Stimulated activated CD4-positive, alpha-beta T cell treated with anti-CD3 and anti-CD28 coated beads, Interleukin-15, amount 100 ng/mL, for 24 hours (primary cell): ENCODE measurements at regions not wholly inside any gene's neighbourhood (a gene's known extent, or its start where the extent isn't known, plus 50 kb on each side); places are given as distances from the start of the nearest gene placed in this dataset.

Experiments
- DNase-seq: peaks from one replicate; pipeline ENCODE4 v3.0.0-alpha.2; 2020

DNA sequence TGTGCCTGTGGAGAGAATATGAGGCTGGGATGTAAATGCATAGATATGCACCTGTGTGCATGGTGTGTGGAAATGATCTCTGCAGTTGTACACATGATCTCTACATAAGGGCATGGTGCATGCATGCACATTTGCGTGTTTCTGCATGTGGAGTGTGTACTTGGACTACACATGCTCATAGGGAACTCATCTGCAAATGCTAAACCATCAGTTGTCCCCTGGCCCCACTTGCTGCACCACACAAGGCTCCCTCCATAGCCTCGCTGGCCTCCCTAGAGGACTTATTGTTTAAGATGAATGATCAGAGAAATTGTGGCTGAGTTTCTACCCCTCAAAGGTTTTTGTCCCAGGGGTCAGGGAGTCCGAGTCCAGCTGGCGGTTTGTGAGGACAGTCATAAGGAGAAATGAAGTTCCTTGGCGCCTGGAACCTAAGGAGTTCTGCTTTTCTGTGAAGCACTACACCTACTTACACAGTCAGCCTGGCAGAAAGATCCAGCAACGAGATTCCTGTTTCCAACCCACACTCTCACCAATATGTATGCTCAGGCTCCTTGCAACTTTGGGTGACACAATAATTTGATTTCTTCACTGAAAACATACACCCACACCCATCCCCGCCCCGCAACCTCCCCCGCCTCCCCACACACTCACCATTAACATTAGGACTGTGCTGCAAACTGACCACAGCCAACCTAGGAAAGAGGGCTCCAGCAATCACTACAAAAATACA lies 79.9 kb upstream of the CPEB4 start:
- DNase-seq = no peak

DNA sequence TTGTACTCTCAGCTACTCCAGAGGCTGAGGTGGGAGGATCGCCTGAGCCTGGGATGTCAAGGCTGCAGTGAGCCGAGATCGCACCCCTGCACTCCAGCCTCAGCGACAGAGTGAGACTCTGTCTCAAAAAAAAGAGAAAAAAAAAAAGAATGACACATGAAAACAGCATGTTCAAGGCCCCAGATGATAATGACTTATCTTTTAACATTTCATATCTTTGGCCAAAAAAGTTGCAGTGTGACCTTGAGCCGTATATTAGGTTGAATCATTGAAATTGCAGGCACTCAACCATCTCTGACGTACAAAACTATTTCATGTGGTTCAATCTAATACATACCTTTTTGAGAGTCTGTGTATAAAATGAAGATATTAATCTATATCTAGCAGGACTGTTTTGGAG lies 79.1 kb upstream of the CPEB4 start:
- DNase-seq = no peak

- no peak for DNase-seq
Measured at GRCh38 chr5:173812811-173813550, 75.2 kb upstream of the CPEB4 start.

DNA sequence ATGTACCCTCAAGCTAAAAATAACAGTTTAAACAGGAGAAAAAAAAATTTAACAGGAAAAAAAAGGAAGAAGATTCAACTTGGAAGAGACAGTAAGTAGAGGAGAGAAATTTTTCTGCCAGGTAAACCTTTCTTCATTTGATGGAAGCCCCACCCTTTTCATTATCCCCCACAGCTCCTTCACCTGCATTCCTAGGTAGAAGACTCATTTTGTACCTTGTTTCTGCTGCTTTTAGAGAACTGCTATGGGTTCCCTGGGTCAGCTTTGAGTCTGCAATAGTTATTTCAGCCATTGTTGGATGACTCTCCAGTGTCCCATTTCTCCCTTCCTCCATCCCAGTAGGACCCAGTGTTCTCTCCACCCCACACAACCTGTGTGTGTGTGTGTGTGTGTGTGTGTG lies 74.1 kb upstream of the CPEB4 start:
- no peak for DNase-seq

- no peak for DNase-seq
Measured at GRCh38 chr5:173815571-173815970, 72.6 kb upstream of the CPEB4 start.

- DNase-seq = no peak
Measured at GRCh38 chr5:173816728-173817127, 71.4 kb upstream of the CPEB4 start.

DNA sequence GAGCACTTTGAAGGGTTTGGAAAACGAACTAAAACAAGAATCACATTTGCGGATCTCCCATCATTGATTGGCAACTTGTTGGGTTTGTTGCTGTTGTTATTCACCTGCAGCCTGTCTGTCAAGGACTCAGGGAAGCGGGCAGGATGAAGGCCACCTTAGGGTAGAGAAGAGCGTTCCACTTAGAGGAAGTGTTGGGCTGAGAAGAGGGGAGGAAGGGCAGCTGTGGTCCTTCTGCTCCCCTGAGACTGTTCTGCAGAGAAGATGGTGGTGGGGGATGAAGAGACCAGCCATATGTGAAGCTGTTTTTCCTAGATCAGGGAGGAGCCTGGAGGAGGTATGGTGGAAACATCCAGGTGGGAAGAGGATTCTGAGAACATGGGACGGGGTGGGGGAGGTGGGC lies 70.6 kb upstream of the CPEB4 start:
- DNase-seq = no peak

- no peak for DNase-seq
Measured at GRCh38 chr5:173819521-173819920, 68.6 kb upstream of the CPEB4 start.

DNA sequence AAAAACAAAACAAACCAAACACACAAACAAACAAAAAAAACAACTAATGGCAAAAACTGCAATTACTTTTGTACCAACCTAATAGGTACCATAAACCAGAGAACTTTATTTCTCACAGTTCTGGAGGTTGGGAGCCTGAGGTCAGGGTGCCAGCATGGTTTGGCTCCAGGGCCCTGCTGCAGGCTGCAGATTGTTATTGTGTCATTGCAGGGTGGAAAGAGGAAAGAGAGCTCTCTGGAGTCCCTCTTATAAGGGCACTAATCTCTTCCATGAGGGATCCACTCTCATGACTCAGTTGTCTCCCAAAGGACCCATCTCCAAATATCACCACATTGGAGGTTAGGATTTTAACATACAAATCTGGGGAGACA lies 64.9 kb upstream of the CPEB4 start:
- no peak for DNase-seq

DNA sequence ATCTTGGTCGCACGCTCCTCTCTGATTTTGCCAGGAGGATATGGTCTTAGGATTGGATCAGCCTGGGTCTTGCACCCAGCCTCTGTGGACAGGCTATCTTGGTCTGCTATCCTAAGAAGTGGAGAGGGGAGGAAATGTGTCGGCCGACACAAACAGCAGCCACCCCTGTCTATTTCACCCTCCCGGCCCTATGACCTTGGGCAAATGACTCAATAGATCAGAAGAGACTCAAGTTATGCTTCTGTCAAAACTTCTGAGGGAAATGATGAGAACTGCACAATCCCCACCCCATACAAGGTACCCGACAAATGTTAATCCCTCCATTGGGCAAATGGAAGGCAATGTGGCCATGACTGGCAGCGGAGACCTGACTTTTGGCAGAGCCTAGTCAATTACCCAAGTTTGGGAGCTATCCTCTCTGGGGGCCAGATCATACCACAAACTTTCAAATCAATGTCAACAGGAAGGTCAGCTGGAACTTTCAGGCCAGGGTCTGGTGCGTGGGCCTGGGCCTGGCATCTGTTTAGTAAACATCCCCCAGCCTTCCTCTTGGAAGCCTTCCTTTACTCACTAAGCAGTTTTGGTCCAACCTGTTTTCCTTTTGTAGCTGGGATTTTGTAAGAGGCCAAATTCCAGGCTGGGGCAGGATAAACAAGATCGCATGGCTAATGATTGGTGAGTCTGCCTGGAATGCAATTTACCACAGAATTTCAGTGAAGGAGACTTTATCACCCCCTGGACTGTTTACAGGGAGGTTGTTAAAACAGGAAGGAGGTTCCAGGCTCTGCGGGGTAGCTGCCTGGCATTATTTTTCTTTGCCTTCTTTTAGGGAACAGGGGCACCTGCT lies 64.2 kb upstream of the CPEB4 start:
- DNase-seq = no peak

- no peak for DNase-seq
Measured at GRCh38 chr5:173825215-173825865, 62.8 kb upstream of the CPEB4 start.

DNA sequence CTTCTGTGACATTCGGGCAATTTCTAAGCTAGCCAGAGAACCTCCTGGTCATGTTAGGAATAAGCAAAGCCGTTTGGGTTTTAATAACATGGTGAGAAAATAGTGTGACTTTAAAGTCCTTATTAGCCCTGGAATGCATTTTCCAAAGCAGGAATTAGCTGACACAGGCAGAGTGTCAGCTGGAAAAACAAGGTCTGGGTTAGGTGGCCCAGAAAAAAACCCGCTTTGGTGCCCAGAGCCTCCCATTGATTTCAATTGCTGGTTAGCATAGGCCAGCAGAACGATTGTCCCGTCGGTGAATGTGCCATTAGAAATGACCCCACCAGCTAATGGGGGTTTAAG lies 62.1 kb upstream of the CPEB4 start:
- DNase-seq = no peak

DNA sequence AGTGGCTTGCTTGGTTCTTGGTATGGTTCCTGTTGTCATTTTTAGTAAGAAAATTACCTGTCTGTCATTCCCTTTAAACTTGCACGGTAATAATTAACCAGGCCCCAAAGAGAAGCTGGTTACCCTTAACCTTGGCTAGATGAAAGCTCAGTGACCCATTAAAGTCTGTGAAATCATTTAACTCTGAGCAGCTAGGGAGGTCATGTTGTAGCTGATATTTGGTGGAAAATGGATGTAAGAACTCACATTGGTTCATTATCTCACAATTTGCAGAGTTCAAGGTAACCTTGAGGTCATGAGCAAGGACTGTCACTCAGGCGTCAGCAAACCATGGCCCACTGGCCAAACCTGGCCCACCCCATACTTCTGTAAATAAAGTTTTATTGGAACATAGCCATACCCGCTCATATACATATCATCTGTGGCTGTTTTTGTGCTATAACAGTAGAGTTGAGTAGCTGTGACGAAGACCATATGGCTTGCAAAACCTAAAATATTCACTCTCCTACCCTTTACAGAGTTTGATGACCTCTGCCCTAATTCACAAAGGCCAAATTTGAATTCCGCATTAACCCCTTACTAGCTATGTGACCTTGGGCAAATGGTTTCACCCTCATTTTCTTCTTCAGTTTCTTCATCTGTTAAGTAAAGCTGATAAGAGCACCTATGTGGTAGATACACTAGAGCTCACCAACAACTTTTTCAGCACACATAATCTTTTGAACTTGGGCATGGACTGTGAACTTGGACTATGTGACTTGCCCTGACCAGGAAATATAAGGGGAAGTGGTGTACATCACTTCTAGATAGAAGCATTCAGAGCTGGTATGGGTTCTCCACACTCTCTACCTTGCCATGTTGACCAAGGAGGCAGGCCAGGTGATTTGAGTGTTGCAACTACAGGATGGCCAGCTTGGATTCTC lies 61.5 kb upstream of the CPEB4 start:
- DNase-seq = no peak

GRCh38 chr5:173828952-173829351 lies 59.2 kb upstream of the CPEB4 start:
- no peak for DNase-seq

- no peak for DNase-seq
Measured at GRCh38 chr5:173829826-173830225, 58.3 kb upstream of the CPEB4 start.

GRCh38 chr5:173830421-173830820 lies 57.7 kb upstream of the CPEB4 start:
- no peak for DNase-seq

DNA sequence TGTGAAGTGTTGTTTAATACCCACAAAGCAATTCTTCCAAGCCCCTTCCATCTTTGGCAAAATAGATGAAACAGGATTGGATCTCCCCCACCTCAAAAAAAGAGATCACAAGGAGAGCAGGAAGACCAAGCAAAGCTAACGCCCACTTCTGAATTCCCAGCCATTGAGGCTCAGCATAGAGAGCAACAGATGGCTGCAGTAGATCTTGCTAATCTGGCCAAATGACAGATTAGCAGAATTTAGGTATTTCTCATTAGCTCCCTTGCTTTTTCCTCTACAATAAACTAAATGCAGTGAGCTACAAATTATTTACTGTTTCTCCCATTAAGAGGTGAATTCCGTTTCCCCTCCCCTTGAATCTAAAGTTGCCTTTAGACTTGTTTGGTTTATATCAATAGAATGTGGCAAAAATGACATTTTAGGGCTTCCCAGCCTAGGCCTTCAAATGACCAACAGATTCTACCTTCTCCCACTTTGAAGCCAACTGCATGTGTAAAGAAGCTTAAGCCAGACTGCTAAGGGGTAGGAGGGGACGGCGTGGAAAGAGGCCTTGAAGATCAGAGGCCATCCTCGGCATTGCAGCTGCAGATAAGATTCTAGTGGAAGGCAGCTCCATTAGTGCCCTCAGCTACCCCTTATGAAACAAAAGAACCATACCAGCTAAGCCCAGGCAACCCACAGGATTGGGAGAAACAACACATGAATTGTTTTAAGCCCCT lies 56.8 kb upstream of the CPEB4 start:
- no peak for DNase-seq

GRCh38 chr5:173832386-173832785 lies 55.8 kb upstream of the CPEB4 start:
- DNase-seq = no peak

- no peak for DNase-seq
Measured at GRCh38 chr5:173833196-173833985, 54.8 kb upstream of the CPEB4 start.

DNA sequence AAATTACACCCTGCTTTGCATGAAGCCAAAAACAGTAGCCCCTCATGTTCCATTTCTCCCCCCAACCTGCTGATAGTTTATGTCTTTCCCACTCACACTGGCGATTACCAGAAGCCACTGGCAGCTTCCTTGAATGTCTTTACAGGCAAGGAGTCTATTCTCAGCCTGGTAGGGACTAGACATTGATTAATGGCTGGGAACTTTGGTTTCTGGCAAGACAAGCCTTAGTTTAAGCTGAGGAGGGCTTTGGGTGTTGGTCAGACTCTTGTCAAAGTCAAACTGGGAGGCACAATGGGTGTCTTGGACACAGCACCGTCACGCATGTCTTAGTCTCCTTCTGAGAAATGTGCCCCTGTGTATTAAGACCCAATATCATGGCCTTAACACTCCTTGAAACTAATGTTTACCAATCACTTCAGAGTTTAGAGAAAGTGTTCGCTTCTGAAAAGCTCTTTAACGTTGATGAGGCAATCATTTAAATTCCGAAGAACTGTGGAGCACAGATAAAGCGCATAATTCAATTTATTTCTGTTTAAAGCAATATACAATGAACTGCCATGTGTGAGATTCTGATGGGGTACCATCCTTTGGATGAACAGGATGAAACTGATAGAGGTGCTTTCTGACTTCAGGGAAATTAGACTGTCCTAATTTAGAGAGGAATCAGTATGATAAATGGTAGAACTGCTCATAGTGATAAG lies 53.9 kb upstream of the CPEB4 start:
- no peak for DNase-seq
